ENCODE measurements at regions not wholly inside any gene's neighbourhood (a gene's known extent, or its start where the extent isn't known, plus 50 kb on each side); places are given as distances from the start of the nearest gene placed in this dataset.

DNA sequence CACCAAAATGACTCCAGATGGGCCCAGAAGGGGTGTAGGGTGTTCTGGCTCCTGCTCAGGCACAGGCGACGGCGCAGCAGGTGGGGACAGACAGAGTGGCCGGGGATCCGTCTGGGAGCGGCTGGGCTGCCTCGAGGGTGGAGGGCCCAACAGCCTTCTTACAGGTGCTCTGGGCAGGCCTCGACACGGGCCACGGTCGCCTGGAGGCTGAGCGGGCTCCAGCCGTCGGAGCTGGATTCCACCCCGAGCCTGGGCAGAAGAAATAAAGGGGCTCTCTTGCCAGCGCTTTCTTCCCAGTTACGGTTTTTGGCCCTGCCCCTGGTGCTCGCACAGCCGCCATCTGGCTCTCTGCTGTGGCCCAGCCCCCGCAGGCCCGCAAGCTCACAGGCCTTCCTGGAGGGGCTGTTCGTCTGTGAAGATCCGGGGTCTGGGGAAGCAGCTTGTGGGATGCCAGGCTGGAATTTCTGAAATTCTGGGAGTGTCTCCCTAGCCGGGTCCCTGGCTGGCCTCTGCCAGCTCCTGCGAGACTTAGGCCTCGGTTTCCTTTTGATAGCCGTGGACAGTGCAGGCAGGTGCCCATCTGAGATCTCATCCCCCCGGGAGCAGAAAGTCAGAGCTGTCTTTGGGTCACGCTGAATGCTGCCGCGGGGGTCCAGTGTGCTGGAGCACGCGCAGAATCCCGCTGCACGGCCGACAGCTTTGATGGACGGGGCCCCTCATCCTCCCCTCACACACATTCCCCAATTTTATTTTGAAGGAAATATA is 122.7 kb downstream of the PAPOLA start:
- no peak overlapping the region for H2AFZ ChIP-seq (ENCODE audit: low read depth, low read length, severe bottlenecking)
- no peak for TF ChIP-seq EZH2phosphoT487 (conservative IDR thresholded peaks at IDR 0.05; ENCODE audit: low read length)
- TF ChIP-seq, protein P1, sequence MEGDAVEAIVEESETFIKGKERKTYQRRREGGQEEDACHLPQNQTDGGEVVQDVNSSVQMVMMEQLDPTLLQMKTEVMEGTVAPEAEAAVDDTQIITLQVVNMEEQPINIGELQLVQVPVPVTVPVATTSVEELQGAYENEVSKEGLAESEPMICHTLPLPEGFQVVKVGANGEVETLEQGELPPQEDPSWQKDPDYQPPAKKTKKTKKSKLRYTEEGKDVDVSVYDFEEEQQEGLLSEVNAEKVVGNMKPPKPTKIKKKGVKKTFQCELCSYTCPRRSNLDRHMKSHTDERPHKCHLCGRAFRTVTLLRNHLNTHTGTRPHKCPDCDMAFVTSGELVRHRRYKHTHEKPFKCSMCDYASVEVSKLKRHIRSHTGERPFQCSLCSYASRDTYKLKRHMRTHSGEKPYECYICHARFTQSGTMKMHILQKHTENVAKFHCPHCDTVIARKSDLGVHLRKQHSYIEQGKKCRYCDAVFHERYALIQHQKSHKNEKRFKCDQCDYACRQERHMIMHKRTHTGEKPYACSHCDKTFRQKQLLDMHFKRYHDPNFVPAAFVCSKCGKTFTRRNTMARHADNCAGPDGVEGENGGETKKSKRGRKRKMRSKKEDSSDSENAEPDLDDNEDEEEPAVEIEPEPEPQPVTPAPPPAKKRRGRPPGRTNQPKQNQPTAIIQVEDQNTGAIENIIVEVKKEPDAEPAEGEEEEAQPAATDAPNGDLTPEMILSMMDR (IDR thresholded peaks at IDR 0.05; ENCODE audit: insufficient read depth, low read length, poor library complexity, severe bottlenecking), result no peak
- no peaks in the 10 kb centered on the region for H3K9me2 ChIP-seq (replicated peaks; ENCODE audit: insufficient read depth, low read length)
- H3K4me3 ChIP-seq (ENCODE audit: insufficient read depth, low read length, poor library complexity, severe bottlenecking), result no peak overlapping the region
- no peaks in the 10 kb centered on the region; the same call in 1 of the 2 replicates for H3K27me3 ChIP-seq (ENCODE audit: low read length)
- H3F3A ChIP-seq (ENCODE audit: insufficient read depth), result no peaks in the 10 kb centered on the region
- H3K27ac ChIP-seq (ENCODE audit: low read depth, low read length), result no peak overlapping the region
- no peaks in the 10 kb centered on the region for H3K36me3 ChIP-seq (ENCODE audit: low read length)
- no peaks in the 10 kb centered on the region for H3K79me2 ChIP-seq (ENCODE audit: insufficient read depth, low read length)
- H4K20me1 ChIP-seq (ENCODE audit: low read depth, low read length), result no peaks in the 10 kb centered on the region
- H3K9me3 ChIP-seq (ENCODE audit: insufficient read depth, low read length), result no peaks in the 10 kb centered on the region
- H3K4me2 ChIP-seq (ENCODE audit: low read depth, low read length, poor library complexity, severe bottlenecking), result no peak overlapping the region
- H3K9ac ChIP-seq (ENCODE audit: low read length), result no peak overlapping the region

DNA sequence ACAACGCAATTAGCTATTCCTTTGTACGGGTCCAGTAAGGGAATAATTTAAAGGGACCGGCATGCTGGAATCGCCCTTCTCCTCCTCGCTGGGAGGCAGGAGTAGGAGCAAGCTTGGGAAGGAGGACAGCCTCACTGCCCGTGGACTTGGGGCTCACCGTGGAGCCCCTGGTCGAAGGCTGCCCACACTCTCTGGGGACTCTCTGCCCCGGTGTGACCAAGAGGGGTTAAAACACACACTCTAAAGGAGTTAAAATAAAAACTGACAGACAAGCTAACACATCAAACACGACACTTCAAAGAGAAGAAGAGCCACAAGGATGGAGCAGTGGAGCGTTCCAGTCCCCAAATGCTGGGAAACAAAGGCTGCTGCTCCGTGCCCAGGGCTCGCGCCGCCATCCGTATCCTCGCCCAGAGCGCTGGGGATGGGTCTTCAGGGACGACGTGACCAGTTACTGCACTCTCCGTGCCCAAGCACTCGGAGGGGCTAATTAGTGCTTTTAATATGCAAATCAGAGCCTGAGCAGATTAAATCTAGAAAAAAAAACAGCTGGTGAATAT is 123.3 kb downstream of the PAPOLA start:
- no peak overlapping the region for H2AFZ ChIP-seq (ENCODE audit: low read depth, low read length, severe bottlenecking)
- no peaks in the 10 kb centered on the region for H3K9me2 ChIP-seq (replicated peaks; ENCODE audit: insufficient read depth, low read length)
- no peak overlapping the region for H3K4me3 ChIP-seq (ENCODE audit: insufficient read depth, low read length, poor library complexity, severe bottlenecking)
- H3K4me2 ChIP-seq (ENCODE audit: low read depth, low read length, poor library complexity, severe bottlenecking), result no peak overlapping the region
- H3K27ac ChIP-seq (ENCODE audit: low read depth, low read length), result no peak overlapping the region
- no peaks in the 10 kb centered on the region for H3K9me3 ChIP-seq (ENCODE audit: insufficient read depth, low read length)
- TF ChIP-seq EZH2phosphoT487 (conservative IDR thresholded peaks at IDR 0.05; ENCODE audit: low read length), result no peak
- TF ChIP-seq, protein P1 (IDR thresholded peaks at IDR 0.05; ENCODE audit: insufficient read depth, low read length, poor library complexity, severe bottlenecking), result no peak
- H3K79me2 ChIP-seq (ENCODE audit: insufficient read depth, low read length), result no peaks in the 10 kb centered on the region
- H3F3A ChIP-seq (ENCODE audit: insufficient read depth), result no peaks in the 10 kb centered on the region
- H4K20me1 ChIP-seq (ENCODE audit: low read depth, low read length), result no peaks in the 10 kb centered on the region
- no peak overlapping the region for H3K9ac ChIP-seq (ENCODE audit: low read length)
- no peaks in the 10 kb centered on the region for H3K36me3 ChIP-seq (ENCODE audit: low read length)
- no peaks in the 10 kb centered on the region; the same call in 1 of the 2 replicates for H3K27me3 ChIP-seq (ENCODE audit: low read length)

DNA sequence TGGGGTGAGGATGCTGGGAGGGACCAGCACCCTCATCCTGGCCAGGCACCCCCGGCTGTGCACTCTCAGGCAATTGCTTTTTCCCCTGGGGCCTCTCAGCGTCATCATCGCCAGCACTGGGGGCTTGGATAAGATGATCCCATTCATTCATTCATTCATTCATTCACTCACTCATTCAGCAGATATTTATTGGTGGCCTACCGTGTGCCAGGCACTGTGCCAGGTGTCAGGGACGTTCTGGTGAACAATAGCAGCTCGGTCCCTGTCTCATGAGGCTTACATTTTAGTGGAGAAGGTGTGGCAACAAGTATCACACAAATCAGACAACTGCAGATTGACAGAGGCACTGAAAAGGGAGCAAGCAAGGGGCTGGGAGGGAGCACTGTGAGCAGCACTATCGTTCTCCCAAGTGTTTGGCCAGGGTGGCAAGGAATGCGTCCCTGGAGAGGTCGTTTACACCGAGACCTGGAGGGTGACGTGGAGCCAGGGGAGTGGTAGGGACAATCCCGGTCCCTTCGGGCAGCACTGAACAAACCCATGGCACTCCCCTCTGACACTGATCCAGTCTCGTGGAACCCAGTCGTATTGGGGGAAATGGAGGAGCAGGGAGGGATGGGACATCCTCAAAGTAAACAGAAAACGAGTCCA is 124.1 kb downstream of the PAPOLA start:
- Histone ChIP-seq H3K9me3 (ENCODE audit: insufficient read depth, low read length) (no peaks in the 10 kb centered on the region), H2AFZ (ENCODE audit: low read depth, low read length, severe bottlenecking) (no peak overlapping the region), H3K9ac (ENCODE audit: low read length) (no peak overlapping the region), H3K9me2 (replicated peaks; ENCODE audit: insufficient read depth, low read length) (no peaks in the 10 kb centered on the region), H4K20me1 (ENCODE audit: low read depth, low read length) (no peaks in the 10 kb centered on the region), H3K4me3 (ENCODE audit: insufficient read depth, low read length, poor library complexity, severe bottlenecking) (no peak overlapping the region), H3K27ac (ENCODE audit: low read depth, low read length) (no peak overlapping the region), H3F3A (ENCODE audit: insufficient read depth) (no peaks in the 10 kb centered on the region), H3K4me2 (ENCODE audit: low read depth, low read length, poor library complexity, severe bottlenecking) (no peak overlapping the region), H3K27me3 (ENCODE audit: low read length) (no peaks in the 10 kb centered on the region; the same call in 1 of the 2 replicates), H3K79me2 (ENCODE audit: insufficient read depth, low read length) (no peaks in the 10 kb centered on the region), H3K36me3 (ENCODE audit: low read length) (no peaks in the 10 kb centered on the region)
- TF ChIP-seq EZH2phosphoT487 (conservative IDR thresholded peaks at IDR 0.05; ENCODE audit: low read length), result no peak
- TF ChIP-seq, protein P1 (IDR thresholded peaks at IDR 0.05; ENCODE audit: insufficient read depth, low read length, poor library complexity, severe bottlenecking), result no peak

Measured in SU-DHL-6 (cell line).